ENCODE measurements at regions not wholly inside any gene's neighbourhood (a gene's known extent, or its start where the extent isn't known, plus 50 kb on each side); places are given as distances from the start of the nearest gene placed in this dataset.

DNA sequence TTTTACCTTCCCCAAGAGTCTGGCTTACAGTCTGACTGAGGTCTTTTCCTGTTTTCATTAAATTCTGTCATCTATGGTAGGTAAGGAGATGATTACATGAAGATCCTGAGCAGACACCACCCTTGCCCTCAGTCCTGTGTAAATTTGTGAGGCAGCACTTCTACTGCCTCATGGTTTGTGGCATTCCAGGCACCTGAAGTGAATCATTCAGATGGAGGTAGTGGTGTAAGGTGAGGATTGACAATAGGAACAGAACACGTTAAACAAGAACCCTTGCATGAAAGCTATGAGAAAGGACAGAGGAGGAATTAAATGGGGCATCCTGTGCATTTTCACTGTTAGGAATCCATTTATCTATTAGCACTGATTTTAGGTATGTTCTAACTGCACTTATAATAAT is 618.6 kb downstream of the TLL1 start:
- no peak for DNase-seq (ENCODE audit: low spot score)

DNA sequence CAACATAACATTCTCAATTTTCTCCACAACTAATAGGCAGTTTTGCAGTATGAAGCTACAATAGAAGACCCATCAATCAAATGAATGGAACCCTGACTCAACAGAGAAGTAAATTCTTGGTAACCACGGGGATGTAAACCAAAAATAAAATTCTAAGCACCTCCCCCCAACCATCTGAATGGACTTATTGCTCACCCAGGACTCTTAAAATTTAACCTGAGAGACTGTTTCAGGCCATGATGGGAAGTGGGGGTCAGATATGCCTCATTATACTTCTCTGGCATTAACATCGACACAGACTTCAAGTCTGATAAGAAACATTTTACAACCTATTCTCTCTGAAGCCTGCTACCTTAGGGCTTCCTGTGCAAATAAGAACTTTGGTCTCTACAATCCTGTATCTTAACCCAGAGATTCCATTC is 620.9 kb downstream of the TLL1 start:
- DNase-seq (ENCODE audit: low spot score): no peak

DNA sequence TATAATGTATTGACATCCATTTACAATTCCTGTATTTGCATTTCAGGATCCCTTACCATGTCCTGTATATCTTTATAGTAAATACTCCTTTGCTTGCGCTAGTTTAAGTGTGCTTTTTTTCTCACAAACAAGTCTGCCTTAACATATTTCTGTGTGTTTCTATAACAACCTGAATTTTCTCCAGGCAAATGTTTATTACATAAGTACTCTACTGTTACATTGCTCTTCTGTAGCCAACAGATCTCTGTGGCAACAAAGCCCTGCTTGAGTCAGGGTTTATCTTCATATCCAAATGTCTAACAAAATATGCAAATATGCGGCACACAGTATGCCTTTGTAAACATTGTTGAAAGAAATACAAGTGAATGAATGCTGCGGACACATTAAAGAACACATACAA is 625.5 kb downstream of the TLL1 start:
- DNase-seq (ENCODE audit: low spot score): no peak

GRCh38 chr4:166499820-166500219 is 626.8 kb downstream of the TLL1 start:
- no peak for DNase-seq (ENCODE audit: low spot score)

- DNase-seq (ENCODE audit: low spot score): peak; percentile 8
These were observed 628.9 kb downstream of the TLL1 start for GRCh38 chr4:166501941-166502382.

DNA sequence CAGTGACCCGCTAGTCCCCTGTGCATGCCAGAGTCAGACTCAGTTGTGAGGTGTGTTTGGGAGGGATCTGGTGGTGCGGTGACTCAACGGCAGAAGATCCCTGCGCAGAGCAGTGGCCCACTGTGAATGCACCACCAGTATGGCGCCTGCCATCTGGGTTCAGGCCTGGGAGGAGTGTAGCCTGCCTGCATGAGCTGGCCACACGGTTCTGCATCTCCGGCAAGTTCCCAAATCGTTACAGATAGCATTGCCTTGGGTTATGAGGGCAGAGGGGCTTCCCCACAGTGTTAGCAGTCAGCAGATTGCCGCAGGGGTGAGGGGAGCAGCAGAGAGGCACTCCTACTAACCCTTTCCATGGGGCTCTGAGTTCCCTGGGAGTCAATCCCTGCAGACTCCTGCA is 629.6 kb downstream of the TLL1 start:
- no peak for DNase-seq (ENCODE audit: low spot score)

DNA sequence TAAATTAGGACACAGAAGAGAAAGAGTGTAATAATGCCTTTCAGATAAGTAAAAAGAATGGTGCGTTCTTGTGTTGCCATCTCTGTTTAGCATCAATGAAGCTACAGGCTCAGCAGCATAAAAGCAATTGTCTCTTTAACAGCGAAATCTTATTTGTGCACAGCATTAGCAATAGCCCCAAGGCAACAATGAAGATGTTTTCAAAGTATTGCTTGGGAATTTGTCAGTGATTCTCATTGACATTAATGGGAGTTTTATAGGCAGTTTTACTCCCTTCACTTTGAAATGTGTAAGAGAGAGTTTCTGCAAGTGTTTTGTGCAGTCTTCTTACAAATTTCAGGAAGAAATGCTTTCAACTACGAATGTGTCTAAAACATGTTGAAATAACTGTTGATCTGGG is 633.0 kb downstream of the TLL1 start:
- DNase-seq (ENCODE audit: low spot score): no peak

GRCh38 chr4:166512267-166512666 is 639.2 kb downstream of the TLL1 start:
- no peak for DNase-seq (ENCODE audit: low spot score)

GRCh38 chr4:166518315-166518714 is 645.3 kb downstream of the TLL1 start:
- DNase-seq (ENCODE audit: low spot score): no peak

DNA sequence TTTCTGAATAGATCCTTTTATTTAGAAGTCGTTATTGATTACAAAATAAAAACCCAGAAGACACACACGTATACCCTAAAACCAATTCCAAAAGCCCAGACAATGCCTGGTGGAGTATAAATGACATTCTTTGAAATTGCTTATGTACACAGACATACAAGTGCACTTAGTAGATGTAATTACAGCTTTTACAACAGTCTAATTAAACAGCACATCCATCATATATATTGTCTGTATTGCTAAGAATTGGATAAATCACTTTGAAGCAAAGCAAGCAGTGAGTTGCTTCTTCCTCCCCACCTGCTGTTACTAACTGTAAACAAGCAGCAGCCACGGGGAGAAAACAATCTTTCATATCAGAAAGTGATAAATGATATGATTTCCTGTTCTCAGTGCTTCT is 645.7 kb downstream of the TLL1 start:
- DNase-seq (ENCODE audit: low spot score): no peak

- no peak for DNase-seq (ENCODE audit: low spot score)
These were observed 646.7 kb downstream of the TLL1 start for GRCh38 chr4:166519774-166520173.

- DNase-seq (ENCODE audit: low spot score): no peak
These were observed 654.5 kb downstream of the TLL1 start for GRCh38 chr4:166527500-166527899.

DNA sequence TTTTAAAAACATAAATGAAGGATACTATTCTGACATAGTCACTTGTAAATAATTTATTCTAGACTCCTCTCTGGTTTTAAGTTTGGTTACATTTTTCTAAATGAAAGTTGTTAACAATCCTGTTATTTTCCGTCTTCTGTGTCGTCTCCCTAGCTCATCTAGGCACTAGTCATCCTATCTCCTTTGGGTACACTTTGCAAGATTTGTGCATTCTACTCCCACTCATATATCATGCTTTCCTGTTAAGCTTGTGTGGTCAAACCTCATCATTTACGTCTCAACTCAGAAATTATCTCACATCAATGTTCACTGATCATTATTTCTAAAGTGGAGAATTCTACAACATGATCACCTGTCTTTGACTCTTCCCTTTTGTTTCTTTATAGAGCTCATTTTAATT is 658.7 kb downstream of the TLL1 start:
- DNase-seq (ENCODE audit: low spot score): no peak

DNA sequence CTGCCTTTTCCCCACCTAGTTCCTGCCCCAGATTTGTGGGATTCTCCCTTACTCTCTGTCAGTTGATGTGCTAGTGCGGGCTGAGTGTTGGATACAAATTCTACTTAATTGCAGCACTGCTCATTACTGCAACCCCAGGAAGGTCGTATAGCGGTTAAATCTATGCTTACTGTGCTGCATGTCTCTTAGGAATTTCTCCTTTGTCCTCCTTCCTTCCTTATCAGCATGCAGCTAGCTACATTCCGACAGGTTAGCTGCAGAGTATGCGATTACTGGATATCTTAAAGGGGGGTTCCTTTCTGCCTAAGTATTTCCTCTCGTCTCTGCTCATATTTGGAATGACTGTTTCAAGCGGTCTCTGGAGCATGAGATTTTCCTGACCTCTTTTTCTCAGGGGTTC is 662.8 kb downstream of the TLL1 start:
- DNase-seq (ENCODE audit: low spot score): no peak

DNA sequence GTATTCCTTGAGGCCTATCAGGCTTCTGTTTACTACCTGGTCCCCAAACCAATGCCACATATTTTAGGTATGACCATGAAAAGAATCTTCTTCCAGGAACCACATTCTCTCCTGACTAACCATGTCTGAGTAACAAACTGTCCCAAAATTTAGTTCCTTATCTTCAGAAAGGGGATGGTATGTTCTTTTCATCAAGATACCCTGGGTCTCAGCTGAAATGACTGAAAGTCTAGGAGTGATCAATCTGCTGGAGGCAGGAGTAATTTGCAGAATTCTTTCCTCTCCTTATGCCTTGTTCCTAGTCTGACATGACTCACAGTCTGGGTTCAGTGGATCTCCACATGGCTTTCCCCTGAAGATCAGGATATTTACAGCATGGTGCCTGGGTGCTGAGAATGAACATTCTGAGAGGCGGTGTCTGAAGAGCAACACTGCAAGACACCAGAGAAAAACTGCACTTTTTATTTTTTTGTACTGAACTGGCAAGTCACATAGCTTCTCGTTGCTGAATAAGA is 665.5 kb downstream of the TLL1 start:
- DNase-seq (ENCODE audit: low spot score): no peak

GRCh38 chr4:166546009-166546408 is 673.0 kb downstream of the TLL1 start:
- no peak for DNase-seq (ENCODE audit: low spot score)

DNA sequence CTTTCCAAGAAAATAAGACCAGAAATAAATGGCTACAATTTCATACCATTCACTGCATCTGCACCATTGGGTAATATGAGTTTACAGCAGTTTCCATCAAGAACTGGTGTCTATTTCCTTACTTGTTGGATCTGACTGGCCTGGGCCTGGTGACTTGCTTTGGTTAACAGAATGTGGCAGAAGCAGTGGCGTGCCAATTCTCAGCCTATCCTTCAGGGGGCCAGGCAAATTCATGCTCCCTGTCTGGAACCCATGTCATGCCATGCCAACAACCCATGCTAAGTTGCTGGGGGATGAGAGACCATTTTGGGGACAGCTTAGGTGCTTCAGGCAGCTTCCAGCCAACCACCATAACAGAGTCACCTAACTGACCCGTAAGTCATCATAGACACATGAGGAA is 656.7 kb downstream of the SPOCK3 start:
- DNase-seq (ENCODE audit: low spot score): no peak

- DNase-seq (ENCODE audit: low spot score): no peak
These were observed 648.8 kb downstream of the SPOCK3 start for GRCh38 chr4:166585491-166585890.

GRCh38 chr4:166594326-166594946 is 639.9 kb downstream of the SPOCK3 start:
- peak; percentile 2 for DNase-seq (ENCODE audit: low spot score)

- DNase-seq (ENCODE audit: low spot score): no peak
These were observed 634.0 kb downstream of the SPOCK3 start for GRCh38 chr4:166600264-166600663.

GRCh38 chr4:166602068-166602467 is 632.2 kb downstream of the SPOCK3 start:
- no peak for DNase-seq (ENCODE audit: low spot score)

DNA sequence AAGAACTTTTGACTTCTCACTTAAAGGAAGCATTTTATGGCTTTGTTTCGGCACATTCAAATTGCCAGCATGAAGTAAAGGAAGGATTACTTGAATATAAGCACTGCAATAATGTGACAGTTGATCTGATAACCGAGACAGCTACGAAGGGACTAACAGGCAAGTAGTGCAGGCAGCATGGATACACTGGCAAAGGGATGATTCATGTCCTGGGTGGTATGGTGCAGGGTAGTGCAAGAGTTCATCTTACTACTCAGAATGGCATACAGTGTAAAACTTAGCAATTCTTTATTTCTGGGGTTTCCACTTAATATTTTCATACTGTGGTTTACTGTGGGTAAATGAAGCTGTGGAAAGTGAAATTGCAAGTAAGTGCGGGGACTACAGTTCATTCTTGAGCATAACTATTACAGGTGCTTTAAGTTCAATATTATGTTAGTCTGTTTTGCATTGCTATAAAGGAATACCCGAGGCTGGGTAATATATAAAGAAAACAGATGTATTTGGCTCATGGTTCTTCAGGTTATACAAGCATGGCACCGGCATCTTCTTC is 611.8 kb downstream of the SPOCK3 start:
- DNase-seq (ENCODE audit: low spot score): no peak

- DNase-seq (ENCODE audit: low spot score): no peak
These were observed 609.2 kb downstream of the SPOCK3 start for GRCh38 chr4:166625018-166625637.

DNA sequence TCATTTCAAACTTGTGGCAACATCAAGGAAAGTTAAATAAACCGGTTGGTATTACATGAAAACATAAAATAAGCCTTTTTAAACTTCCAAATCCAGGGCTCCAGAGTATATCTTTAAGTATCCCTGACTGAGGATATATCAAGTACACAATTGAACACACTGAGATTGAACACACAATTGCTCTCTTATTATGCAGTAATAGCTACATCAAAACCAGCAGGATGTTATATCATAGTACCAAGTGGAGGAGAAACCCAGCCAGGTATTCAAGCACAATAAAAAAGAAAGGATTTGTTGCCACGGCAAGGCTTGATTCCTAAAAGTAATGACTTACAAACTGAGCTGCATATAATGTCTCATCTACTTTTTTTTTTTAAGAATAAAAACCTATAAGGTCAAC is 605.8 kb downstream of the SPOCK3 start:
- DNase-seq (ENCODE audit: low spot score): no peak

Measured in activated CD4-positive, alpha-beta T cell treated with anti-CD3 and anti-CD28 coated beads, Interleukin-2, Interleukin-4, amounts not matched to agents 100 ng/mL and 50 ng/mL, durations not matched to agents 16 hours and 8 hours (primary cell).